ENCODE measurements at regions not wholly inside any gene's neighbourhood (a gene's known extent, or its start where the extent isn't known, plus 50 kb on each side); places are given as distances from the start of the nearest gene placed in this dataset.

DNA sequence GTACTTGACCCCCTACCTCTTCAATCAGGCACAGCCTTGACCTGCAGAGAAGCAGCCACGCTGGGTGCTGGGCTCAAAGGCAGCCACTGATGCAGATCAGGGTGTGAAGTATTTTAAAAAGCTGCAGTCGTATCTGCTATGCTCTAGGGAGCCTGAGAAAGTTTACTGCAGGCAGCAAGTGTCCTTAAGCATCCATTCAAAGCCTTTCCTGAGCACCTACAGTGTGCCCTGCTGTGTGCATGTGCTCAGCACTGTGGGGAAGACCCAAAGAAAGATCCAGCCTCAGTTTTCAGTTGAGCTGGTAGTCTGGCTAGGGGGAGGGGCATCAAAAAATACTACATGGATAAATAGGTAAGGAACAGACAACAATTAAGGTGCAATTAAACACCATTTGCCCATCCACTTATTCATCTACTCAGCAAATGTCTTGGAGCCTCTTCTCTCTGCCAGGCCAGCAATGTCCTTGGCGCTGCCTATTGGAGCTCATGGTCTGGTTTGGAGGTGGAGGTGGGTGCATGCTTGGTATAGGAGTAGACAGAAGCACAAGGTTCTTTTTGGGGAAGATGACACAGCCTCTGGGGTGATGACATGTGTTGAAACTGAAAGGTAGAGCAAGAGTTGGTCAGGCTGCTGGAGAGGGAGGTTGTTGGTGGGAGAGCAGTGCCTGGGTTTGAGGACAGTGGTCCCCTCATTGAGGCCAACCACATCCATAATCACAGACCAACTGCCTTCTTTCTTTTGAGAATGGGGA lies 85.9 kb upstream of the PRR23C start:
- TF ChIP-seq JUN (CRISPR knock-in tag; IDR thresholded peaks at IDR 0.05) (no peak), FOXP1 (CRISPR knock-in tag; IDR thresholded peaks at IDR 0.05; ENCODE audit: borderline replicate concordance) (no peak), CREB1 (CRISPR knock-in tag; IDR thresholded peaks at IDR 0.05) (no peak), SMAD3 (CRISPR knock-in tag; IDR thresholded peaks at IDR 0.05; ENCODE audit: borderline replicate concordance) (no peak), TCF7 (CRISPR knock-in tag; IDR thresholded peaks at IDR 0.05; ENCODE audit: low read depth) (no peak)
- TF ChIP-seq, protein P1, sequence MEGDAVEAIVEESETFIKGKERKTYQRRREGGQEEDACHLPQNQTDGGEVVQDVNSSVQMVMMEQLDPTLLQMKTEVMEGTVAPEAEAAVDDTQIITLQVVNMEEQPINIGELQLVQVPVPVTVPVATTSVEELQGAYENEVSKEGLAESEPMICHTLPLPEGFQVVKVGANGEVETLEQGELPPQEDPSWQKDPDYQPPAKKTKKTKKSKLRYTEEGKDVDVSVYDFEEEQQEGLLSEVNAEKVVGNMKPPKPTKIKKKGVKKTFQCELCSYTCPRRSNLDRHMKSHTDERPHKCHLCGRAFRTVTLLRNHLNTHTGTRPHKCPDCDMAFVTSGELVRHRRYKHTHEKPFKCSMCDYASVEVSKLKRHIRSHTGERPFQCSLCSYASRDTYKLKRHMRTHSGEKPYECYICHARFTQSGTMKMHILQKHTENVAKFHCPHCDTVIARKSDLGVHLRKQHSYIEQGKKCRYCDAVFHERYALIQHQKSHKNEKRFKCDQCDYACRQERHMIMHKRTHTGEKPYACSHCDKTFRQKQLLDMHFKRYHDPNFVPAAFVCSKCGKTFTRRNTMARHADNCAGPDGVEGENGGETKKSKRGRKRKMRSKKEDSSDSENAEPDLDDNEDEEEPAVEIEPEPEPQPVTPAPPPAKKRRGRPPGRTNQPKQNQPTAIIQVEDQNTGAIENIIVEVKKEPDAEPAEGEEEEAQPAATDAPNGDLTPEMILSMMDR (IDR thresholded peaks at IDR 0.05), result no peak
- TF ChIP-seq, protein P2, sequence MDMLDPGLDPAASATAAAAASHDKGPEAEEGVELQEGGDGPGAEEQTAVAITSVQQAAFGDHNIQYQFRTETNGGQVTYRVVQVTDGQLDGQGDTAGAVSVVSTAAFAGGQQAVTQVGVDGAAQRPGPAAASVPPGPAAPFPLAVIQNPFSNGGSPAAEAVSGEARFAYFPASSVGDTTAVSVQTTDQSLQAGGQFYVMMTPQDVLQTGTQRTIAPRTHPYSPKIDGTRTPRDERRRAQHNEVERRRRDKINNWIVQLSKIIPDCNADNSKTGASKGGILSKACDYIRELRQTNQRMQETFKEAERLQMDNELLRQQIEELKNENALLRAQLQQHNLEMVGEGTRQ (CRISPR knock-in tag; IDR thresholded peaks at IDR 0.05), result no peak
- TF ChIP-seq, protein P3, sequence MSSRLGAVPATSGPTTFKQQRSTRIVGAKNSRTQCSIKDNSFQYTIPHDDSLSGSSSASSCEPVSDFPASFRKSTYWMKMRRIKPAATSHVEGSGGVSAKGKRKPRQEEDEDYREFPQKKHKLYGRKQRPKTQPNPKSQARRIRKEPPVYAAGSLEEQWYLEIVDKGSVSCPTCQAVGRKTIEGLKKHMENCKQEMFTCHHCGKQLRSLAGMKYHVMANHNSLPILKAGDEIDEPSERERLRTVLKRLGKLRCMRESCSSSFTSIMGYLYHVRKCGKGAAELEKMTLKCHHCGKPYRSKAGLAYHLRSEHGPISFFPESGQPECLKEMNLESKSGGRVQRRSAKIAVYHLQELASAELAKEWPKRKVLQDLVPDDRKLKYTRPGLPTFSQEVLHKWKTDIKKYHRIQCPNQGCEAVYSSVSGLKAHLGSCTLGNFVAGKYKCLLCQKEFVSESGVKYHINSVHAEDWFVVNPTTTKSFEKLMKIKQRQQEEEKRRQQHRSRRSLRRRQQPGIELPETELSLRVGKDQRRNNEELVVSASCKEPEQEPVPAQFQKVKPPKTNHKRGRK (CRISPR knock-in tag; IDR thresholded peaks at IDR 0.05; ENCODE audit: borderline replicate concordance), result no peak
- TF ChIP-seq, protein P4, sequence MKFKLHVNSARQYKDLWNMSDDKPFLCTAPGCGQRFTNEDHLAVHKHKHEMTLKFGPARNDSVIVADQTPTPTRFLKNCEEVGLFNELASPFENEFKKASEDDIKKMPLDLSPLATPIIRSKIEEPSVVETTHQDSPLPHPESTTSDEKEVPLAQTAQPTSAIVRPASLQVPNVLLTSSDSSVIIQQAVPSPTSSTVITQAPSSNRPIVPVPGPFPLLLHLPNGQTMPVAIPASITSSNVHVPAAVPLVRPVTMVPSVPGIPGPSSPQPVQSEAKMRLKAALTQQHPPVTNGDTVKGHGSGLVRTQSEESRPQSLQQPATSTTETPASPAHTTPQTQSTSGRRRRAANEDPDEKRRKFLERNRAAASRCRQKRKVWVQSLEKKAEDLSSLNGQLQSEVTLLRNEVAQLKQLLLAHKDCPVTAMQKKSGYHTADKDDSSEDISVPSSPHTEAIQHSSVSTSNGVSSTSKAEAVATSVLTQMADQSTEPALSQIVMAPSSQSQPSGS (CRISPR knock-in tag; IDR thresholded peaks at IDR 0.05; ENCODE audit: borderline replicate concordance, low read depth), result no peak
- TF ChIP-seq, protein P5, sequence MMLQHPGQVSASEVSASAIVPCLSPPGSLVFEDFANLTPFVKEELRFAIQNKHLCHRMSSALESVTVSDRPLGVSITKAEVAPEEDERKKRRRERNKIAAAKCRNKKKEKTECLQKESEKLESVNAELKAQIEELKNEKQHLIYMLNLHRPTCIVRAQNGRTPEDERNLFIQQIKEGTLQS (CRISPR knock-in tag; conservative IDR thresholded peaks at IDR 0.05), result no peak
- TF ChIP-seq, protein P6, sequence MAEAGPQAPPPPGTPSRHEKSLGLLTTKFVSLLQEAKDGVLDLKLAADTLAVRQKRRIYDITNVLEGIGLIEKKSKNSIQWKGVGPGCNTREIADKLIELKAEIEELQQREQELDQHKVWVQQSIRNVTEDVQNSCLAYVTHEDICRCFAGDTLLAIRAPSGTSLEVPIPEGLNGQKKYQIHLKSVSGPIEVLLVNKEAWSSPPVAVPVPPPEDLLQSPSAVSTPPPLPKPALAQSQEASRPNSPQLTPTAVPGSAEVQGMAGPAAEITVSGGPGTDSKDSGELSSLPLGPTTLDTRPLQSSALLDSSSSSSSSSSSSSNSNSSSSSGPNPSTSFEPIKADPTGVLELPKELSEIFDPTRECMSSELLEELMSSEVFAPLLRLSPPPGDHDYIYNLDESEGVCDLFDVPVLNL (CRISPR knock-in tag; IDR thresholded peaks at IDR 0.05; ENCODE audit: borderline replicate concordance, low read depth), result no peak
- TF ChIP-seq, protein P7, sequence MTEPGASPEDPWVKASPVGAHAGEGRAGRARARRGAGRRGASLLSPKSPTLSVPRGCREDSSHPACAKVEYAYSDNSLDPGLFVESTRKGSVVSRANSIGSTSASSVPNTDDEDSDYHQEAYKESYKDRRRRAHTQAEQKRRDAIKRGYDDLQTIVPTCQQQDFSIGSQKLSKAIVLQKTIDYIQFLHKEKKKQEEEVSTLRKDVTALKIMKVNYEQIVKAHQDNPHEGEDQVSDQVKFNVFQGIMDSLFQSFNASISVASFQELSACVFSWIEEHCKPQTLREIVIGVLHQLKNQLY (CRISPR knock-in tag; IDR thresholded peaks at IDR 0.05), result no peak
- TF ChIP-seq, protein P8, sequence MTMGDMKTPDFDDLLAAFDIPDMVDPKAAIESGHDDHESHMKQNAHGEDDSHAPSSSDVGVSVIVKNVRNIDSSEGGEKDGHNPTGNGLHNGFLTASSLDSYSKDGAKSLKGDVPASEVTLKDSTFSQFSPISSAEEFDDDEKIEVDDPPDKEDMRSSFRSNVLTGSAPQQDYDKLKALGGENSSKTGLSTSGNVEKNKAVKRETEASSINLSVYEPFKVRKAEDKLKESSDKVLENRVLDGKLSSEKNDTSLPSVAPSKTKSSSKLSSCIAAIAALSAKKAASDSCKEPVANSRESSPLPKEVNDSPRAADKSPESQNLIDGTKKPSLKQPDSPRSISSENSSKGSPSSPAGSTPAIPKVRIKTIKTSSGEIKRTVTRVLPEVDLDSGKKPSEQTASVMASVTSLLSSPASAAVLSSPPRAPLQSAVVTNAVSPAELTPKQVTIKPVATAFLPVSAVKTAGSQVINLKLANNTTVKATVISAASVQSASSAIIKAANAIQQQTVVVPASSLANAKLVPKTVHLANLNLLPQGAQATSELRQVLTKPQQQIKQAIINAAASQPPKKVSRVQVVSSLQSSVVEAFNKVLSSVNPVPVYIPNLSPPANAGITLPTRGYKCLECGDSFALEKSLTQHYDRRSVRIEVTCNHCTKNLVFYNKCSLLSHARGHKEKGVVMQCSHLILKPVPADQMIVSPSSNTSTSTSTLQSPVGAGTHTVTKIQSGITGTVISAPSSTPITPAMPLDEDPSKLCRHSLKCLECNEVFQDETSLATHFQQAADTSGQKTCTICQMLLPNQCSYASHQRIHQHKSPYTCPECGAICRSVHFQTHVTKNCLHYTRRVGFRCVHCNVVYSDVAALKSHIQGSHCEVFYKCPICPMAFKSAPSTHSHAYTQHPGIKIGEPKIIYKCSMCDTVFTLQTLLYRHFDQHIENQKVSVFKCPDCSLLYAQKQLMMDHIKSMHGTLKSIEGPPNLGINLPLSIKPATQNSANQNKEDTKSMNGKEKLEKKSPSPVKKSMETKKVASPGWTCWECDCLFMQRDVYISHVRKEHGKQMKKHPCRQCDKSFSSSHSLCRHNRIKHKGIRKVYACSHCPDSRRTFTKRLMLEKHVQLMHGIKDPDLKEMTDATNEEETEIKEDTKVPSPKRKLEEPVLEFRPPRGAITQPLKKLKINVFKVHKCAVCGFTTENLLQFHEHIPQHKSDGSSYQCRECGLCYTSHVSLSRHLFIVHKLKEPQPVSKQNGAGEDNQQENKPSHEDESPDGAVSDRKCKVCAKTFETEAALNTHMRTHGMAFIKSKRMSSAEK (CRISPR knock-in tag; IDR thresholded peaks at IDR 0.05; ENCODE audit: borderline replicate concordance), result no peak

All from WTC11 (cell line).